Ectodermal cell (in vitro differentiated cells): ENCODE measurements at regions not wholly inside any gene's neighbourhood (a gene's known extent, or its start where the extent isn't known, plus 50 kb on each side); places are given as distances from the start of the nearest gene placed in this dataset.

ENCODE experiments used
- H3K27ac ChIP-seq: 2 replicates; pipeline ENCODE4 v1.7.0; 2013; ENCODE audit warnings: mild to moderate bottlenecking, low read depth, low read length; ENCODE audit not compliant: insufficient read depth, poor library complexity, severe bottlenecking
- H3K27me3 ChIP-seq: 2 replicates; pipeline ENCODE4 v1.7.0; 2013; ENCODE audit warnings: mild to moderate bottlenecking, low read length; ENCODE audit not compliant: insufficient read depth, control insufficient read depth, poor library complexity, severe bottlenecking
- H3K36me3 ChIP-seq: one replicate; pipeline ENCODE4 v1.7.0; 2013; ENCODE audit warnings: low read length; ENCODE audit not compliant: control insufficient read depth, insufficient read depth
- H3K4me1 ChIP-seq: one replicate; pipeline ENCODE4 v1.7.0; 2013; ENCODE audit warnings: low read length; ENCODE audit not compliant: control insufficient read depth, insufficient read depth
- H3K4me3 ChIP-seq: 2 replicates; pipeline ENCODE4 v1.7.0; 2013; ENCODE audit warnings: low read depth, low read length, control low read depth; ENCODE audit not compliant: insufficient read depth
- H3K9me3 ChIP-seq: 2 replicates; pipeline ENCODE4 v1.7.0; 2013; ENCODE audit warnings: mild to moderate bottlenecking, low read length, moderate library complexity; ENCODE audit not compliant: control insufficient read depth
- WGBS, 2 experiments: methylation state at CpG; one replicate each; pipeline ENCODE4 v1.1.7; 2013; ENCODE audit warnings: missing lambda C conversion rate in 2 of 2; 5-methylcytosine and 5-hydroxymethylcytosine counted together

- no peak overlapping the region for H3K27ac ChIP-seq
- H3K4me3 ChIP-seq = no peak overlapping the region
- H3K27me3 ChIP-seq = no peaks in the 10 kb centered on the region
- WGBS, 2 experiments = 89 to 94% methylated on average over 3 of the region's 3 CpGs
- H3K9me3 ChIP-seq = no peaks in the 10 kb centered on the region
- no peaks in the 10 kb centered on the region for H3K36me3 ChIP-seq
- peaks cover 17% of the 10 kb centered on the region for H3K4me1 ChIP-seq
Measured at GRCh38 chr3:14281053-14281452, 102.4 kb downstream of the LSM3 start.

- WGBS, 2 experiments = 92% methylated on average over 12 of the region's 12 CpGs
- Histone ChIP-seq H3K4me3 (no peak overlapping the region), H3K27me3 (no peaks in the 10 kb centered on the region)
Measured at GRCh38 chr3:14282001-14282705, 103.5 kb downstream of the LSM3 start.

GRCh38 chr3:14282706-14283075 lies 104.1 kb downstream of the LSM3 start:
- no peaks in the 10 kb centered on the region for H3K9me3 ChIP-seq
- no peak overlapping the region for H3K27ac ChIP-seq
- H3K36me3 ChIP-seq = no peaks in the 10 kb centered on the region
- peaks cover 17% of the 10 kb centered on the region for H3K4me1 ChIP-seq
- no peak overlapping the region for H3K4me3 ChIP-seq
- 94 to 96% methylated on average over 6 of the region's 6 CpGs for WGBS, 2 experiments
- no peaks in the 10 kb centered on the region for H3K27me3 ChIP-seq

More at GRCh38 chr3:14282001-14282705, 103.5 kb downstream of the LSM3 start:
- H3K4me1 ChIP-seq = peaks cover 17% of the 10 kb centered on the region
- no peaks in the 10 kb centered on the region for H3K9me3 ChIP-seq
- no peaks in the 10 kb centered on the region for H3K36me3 ChIP-seq
- no peak overlapping the region for H3K27ac ChIP-seq

GRCh38 chr3:14283092-14283812 lies 104.6 kb downstream of the LSM3 start:
- Histone ChIP-seq H3K4me1 (peaks cover 17% of the 10 kb centered on the region), H3K27me3 (no peaks in the 10 kb centered on the region), H3K36me3 (no peaks in the 10 kb centered on the region), H3K9me3 (no peaks in the 10 kb centered on the region), H3K27ac (no peak overlapping the region), H3K4me3 (no peak overlapping the region)
- WGBS, 2 experiments = 92 to 94% methylated on average over 7 of the region's 7 CpGs

- no peaks in the 10 kb centered on the region for H3K9me3 ChIP-seq
- H3K36me3 ChIP-seq = no peaks in the 10 kb centered on the region
- no peak overlapping the region for H3K4me3 ChIP-seq
- no peaks in the 10 kb centered on the region for H3K27me3 ChIP-seq
- 89 to 94% methylated on average over 4 of the region's 4 CpGs for whole genome bisulfite sequencing, 2 experiments
- H3K27ac ChIP-seq = no peak overlapping the region
- H3K4me1 ChIP-seq = peaks cover 16% of the 10 kb centered on the region
Measured at GRCh38 chr3:14283813-14284438, 105.3 kb downstream of the LSM3 start.

GRCh38 chr3:14284694-14285547 lies 106.3 kb downstream of the LSM3 start:
- H3K36me3 ChIP-seq = no peaks in the 10 kb centered on the region
- H3K27ac ChIP-seq = no peak overlapping the region
- no peak overlapping the region for H3K4me3 ChIP-seq
- WGBS, 2 experiments = 78 to 79% methylated on average over 15 of the region's 15 CpGs
- H3K9me3 ChIP-seq = no peaks in the 10 kb centered on the region
- no peaks in the 10 kb centered on the region for H3K27me3 ChIP-seq
- H3K4me1 ChIP-seq = peaks cover 12% of the 10 kb centered on the region

GRCh38 chr3:14285548-14285925 lies 106.9 kb downstream of the LSM3 start:
- H3K4me1 ChIP-seq = peaks cover 12% of the 10 kb centered on the region
- no peak overlapping the region for H3K4me3 ChIP-seq
- WGBS, 2 experiments = 41 to 47% methylated on average over 4 of the region's 4 CpGs
- no peaks in the 10 kb centered on the region for H3K9me3 ChIP-seq
- no peaks in the 10 kb centered on the region for H3K36me3 ChIP-seq
- no peak overlapping the region for H3K27ac ChIP-seq
- no peaks in the 10 kb centered on the region for H3K27me3 ChIP-seq

GRCh38 chr3:14286887-14287500 lies 108.4 kb downstream of the LSM3 start:
- peaks cover 12% of the 10 kb centered on the region for H3K4me1 ChIP-seq
- H3K27me3 ChIP-seq = no peaks in the 10 kb centered on the region
- H3K36me3 ChIP-seq = no peaks in the 10 kb centered on the region
- H3K27ac ChIP-seq = no peak overlapping the region
- no peaks in the 10 kb centered on the region for H3K9me3 ChIP-seq
- H3K4me3 ChIP-seq = no peak overlapping the region
- 84 to 87% methylated on average over 7 of the region's 7 CpGs for WGBS, 2 experiments

GRCh38 chr3:14288177-14288788 lies 109.7 kb downstream of the LSM3 start:
- H3K9me3 ChIP-seq = no peaks in the 10 kb centered on the region
- H3K27me3 ChIP-seq = no peaks in the 10 kb centered on the region
- H3K4me1 ChIP-seq = peaks cover 12% of the 10 kb centered on the region
- no peaks in the 10 kb centered on the region for H3K36me3 ChIP-seq
- 88 to 95% methylated on average over 2 of the region's 2 CpGs for WGBS, 2 experiments
- H3K4me3 ChIP-seq = no peak overlapping the region
- no peak overlapping the region for H3K27ac ChIP-seq
